HUES6 (cell line): ENCODE measurements at regions not wholly inside any gene's neighbourhood (a gene's known extent, or its start where the extent isn't known, plus 50 kb on each side); places are given as distances from the start of the nearest gene placed in this dataset.
"Not testable (repeated sequence)": the region's sequence is repeated elsewhere in the genome, so short reads cannot be mapped to it uniquely, and the experiment has no call there.

Experiments used
- H3K27ac ChIP-seq: 2 replicates; pipeline ENCODE4 v1.7.0; 2013; ENCODE audit warnings: low read depth, mild to moderate bottlenecking, low read length, inconsistent platforms
- H3K27me3 ChIP-seq: 2 replicates; pipeline ENCODE4 v1.6.1; 2013; ENCODE audit warnings: low read length; ENCODE audit not compliant: control insufficient read depth, insufficient read depth
- H3K36me3 ChIP-seq: 2 replicates; pipeline ENCODE4 v1.6.1; 2013; ENCODE audit warnings: low read length; ENCODE audit not compliant: control insufficient read depth, insufficient read depth
- H3K4me1 ChIP-seq: 2 replicates; pipeline ENCODE4 v1.6.1; 2013; ENCODE audit warnings: low read length; ENCODE audit not compliant: control insufficient read depth, insufficient read depth
- H3K4me3 ChIP-seq: 2 replicates; pipeline ENCODE4 v1.5.1; 2013; ENCODE audit warnings: low read depth, low read length
- H3K9ac ChIP-seq: one replicate; pipeline ENCODE4 v1.6.1; 2013; ENCODE audit warnings: mild to moderate bottlenecking, low read length
- H3K9me3 ChIP-seq: 2 replicates; pipeline ENCODE4 v1.6.1; 2013; ENCODE audit warnings: low read depth, low read length; ENCODE audit not compliant: control insufficient read depth, insufficient read depth

- Histone ChIP-seq H3K27me3 (no peaks in the 10 kb centered on the region), H3K4me1 (peaks cover 3% of the 10 kb centered on the region; the same call in 1 of the 2 replicates)
Measured at GRCh38 chr10:3259499-3259898, 86.9 kb upstream of the PITRM1 start.

DNA sequence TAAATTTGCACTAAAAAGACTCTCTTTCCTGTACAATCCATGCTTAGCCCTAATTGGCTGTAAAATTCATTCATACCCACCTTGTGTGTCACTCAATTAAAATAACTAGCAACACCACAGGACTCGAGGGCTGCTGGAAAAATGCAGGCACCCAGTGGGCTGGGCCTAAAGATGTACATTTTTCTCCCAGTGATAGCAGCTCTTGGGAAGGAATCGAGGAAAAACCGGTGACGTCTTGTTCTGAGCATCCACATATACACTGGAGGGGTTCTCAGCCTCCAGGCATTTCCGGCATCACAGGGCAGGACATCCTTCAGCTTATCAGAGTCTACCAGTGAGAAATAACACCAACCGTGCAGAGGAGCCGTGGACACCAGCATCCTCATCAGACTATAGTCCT, 85.8 kb upstream of the PITRM1 start:
- Histone ChIP-seq H3K4me3 (no peak overlapping the region), H3K27me3 (no peaks in the 10 kb centered on the region)

More at GRCh38 chr10:3259499-3259898, 86.9 kb upstream of the PITRM1 start:
- Histone ChIP-seq H3K4me3 (no peak overlapping the region), H3K9ac (no peak overlapping the region), H3K9me3 (no peaks in the 10 kb centered on the region), H3K36me3 (no peaks in the 10 kb centered on the region), H3K27ac (no peak overlapping the region)

GRCh38 chr10:3255616-3256015, 83.0 kb upstream of the PITRM1 start:
- H3K4me3 ChIP-seq = no peak overlapping the region
- H3K27ac ChIP-seq = no peak overlapping the region
- no peaks in the 10 kb centered on the region for H3K27me3 ChIP-seq
- no peak overlapping the region for H3K9ac ChIP-seq
- no peaks in the 10 kb centered on the region for H3K4me1 ChIP-seq
- H3K36me3 ChIP-seq = no peaks in the 10 kb centered on the region
- no peaks in the 10 kb centered on the region for H3K9me3 ChIP-seq

More for the DNA sequence above, 85.8 kb upstream of the PITRM1 start:
- no peaks in the 10 kb centered on the region for H3K36me3 ChIP-seq
- no peaks in the 10 kb centered on the region for H3K9me3 ChIP-seq
- no peak overlapping the region for H3K9ac ChIP-seq
- no peak overlapping the region for H3K27ac ChIP-seq
- no peaks in the 10 kb centered on the region for H3K4me1 ChIP-seq

GRCh38 chr10:3255075-3255474, 82.5 kb upstream of the PITRM1 start:
- Histone ChIP-seq H3K4me1 (no peaks in the 10 kb centered on the region), H3K27ac (no peak overlapping the region), H3K9ac (no peak overlapping the region), H3K36me3 (no peaks in the 10 kb centered on the region), H3K4me3 (no peak overlapping the region), H3K27me3 (no peaks in the 10 kb centered on the region), H3K9me3 (no peaks in the 10 kb centered on the region)

DNA sequence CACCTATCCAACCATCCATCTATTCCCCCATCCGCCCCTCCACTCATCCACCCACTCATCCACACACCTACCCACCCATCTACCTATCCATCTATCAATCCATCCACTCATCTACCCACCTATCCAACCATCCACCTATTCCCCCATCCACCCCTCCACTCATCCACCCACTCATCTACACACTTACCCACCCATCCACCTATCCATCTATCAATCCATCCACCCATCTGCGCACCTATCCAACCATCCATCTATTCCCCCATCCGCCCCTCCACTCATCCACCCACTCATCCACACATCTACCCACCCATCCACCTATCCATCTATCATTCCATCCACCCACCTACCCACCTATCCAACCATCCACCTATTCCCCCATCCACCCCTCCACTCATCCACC, 81.4 kb upstream of the PITRM1 start:
- not testable (repeated sequence) for H3K9ac ChIP-seq

GRCh38 chr10:3251172-3251571, 78.6 kb upstream of the PITRM1 start:
- H3K9ac ChIP-seq = no peak overlapping the region
- no peaks in the 10 kb centered on the region for H3K36me3 ChIP-seq
- no peaks in the 10 kb centered on the region for H3K27me3 ChIP-seq
- H3K27ac ChIP-seq = no peak overlapping the region
- H3K9me3 ChIP-seq = no peaks in the 10 kb centered on the region
- H3K4me1 ChIP-seq = peaks cover 10% of the 10 kb centered on the region
- H3K4me3 ChIP-seq = no peak overlapping the region

More for the DNA sequence above, 81.4 kb upstream of the PITRM1 start:
- not testable (repeated sequence) for H3K4me1 ChIP-seq, H3K9me3 ChIP-seq, H3K36me3 ChIP-seq, H3K27me3 ChIP-seq, H3K27ac ChIP-seq, H3K4me3 ChIP-seq

DNA sequence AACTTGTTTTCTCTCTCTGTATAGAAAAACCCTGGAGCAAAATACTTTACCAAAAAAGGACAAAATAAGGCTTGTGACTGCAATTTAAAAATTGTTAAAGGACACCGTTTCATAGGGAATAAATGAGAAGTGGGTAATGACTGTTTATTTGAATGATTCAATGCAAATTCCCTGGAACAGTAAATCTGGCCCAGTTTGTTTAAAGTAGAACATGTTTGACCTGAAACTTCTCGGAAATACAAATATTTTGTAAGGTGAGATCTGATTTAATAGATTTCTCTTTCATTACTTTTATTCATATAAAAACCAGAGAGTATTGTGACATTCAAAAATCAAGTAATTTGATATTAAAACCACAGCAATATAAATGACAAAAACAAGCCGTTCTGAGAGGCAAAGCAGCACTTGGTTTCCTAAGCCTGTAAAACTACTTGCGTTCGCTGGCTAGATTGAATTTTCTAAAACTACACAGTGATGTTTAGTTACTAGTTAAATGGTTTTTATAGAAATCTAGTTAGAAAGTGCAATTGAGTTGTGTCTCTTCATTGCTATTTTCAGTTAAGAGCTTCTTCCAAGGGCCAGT, 76.8 kb upstream of the PITRM1 start:
- H3K27ac ChIP-seq = 0 out of 2 replicates have a peak overlapping the region, but pooled peaks have one; percentile 10
- no peaks in the 10 kb centered on the region for H3K27me3 ChIP-seq
- H3K9me3 ChIP-seq = no peaks in the 10 kb centered on the region
- H3K4me3 ChIP-seq = no peak overlapping the region
- no peak overlapping the region for H3K9ac ChIP-seq
- H3K36me3 ChIP-seq = no peaks in the 10 kb centered on the region
- H3K4me1 ChIP-seq = peaks cover 10% of the 10 kb centered on the region

DNA sequence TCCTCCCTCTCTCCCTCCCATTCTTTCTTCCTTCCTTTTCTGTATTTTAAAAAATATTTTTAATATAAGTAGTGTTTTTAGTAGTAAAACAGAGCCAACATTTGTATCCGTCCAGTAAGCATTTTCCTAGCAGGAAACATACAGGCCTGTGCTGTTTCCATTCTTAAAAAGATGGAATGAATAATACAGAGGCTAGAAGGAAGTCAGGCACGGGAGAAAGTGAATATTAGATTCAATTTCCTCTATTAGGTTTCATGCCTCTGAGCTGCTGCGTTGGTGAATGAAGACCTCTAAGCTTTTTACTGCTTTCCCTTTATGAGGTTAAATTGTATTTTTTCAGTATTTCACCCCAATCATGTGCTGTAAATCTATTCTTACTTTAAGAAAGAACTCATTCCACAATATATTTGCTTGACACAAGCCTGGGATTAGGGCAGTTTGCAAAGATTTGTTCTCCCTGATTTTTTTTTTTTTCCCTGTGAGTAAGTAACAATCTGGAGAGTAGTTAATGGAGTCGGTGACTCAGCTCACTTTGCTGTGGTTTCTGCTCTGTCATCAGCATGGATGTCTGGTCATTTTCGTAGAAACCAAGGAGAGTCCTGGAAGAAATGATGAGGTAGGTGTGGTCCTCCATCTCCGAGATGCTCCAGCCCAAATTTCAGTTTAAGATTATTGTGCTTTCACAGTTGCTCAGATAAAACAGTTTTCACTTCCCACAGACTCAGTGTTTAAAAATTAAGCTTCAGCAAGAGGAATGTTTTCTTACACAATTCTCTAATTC, 76.1 kb upstream of the PITRM1 start:
- Histone ChIP-seq H3K27me3 (no peaks in the 10 kb centered on the region), H3K36me3 (no peaks in the 10 kb centered on the region), H3K27ac (peak overlapping the region; percentile 10; the same call in 1 of the 2 replicates), H3K4me3 (no peak overlapping the region), H3K9me3 (no peaks in the 10 kb centered on the region), H3K4me1 (peaks cover 10% of the 10 kb centered on the region), H3K9ac (no peak overlapping the region)

GRCh38 chr10:3245395-3245794, 72.8 kb upstream of the PITRM1 start:
- no peaks in the 10 kb centered on the region for H3K27me3 ChIP-seq
- H3K9ac ChIP-seq = no peak overlapping the region
- H3K27ac ChIP-seq = no peak overlapping the region
- peaks cover 10% of the 10 kb centered on the region for H3K4me1 ChIP-seq
- H3K36me3 ChIP-seq = no peaks in the 10 kb centered on the region
- no peaks in the 10 kb centered on the region for H3K9me3 ChIP-seq
- no peak overlapping the region for H3K4me3 ChIP-seq

DNA sequence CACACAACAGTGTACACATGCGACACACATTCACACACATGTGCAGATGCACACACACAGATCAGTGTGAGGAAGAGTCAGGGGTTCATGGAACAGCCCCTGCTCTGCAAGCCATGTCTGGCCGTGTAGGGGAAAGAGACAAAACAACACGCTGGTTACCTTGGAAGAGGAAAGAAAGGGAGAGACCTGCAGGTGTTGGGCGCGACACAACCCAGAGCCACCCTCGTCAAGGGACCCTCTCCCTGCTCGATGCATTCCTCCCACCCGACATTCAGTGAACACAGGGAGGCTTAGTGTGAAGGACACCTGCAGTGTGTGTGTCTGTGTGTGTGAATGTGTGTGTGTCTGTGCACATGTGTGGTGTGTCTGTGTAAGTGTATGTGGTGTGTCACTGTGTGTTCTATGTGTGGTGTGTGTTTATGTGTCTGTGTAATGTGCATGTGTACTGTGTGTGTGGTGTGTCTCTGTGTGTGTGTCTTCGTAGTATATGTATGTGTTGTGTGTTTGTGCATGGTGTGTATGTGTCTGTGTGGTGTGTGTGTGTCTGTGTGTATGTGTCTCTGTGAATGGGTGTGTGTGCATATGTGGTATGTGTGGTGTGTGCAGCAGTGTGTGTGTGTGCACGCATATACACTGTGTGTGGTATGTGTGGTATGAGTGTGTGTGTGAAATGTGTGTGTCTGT, 69.5 kb upstream of the PITRM1 start:
- no peaks in the 10 kb centered on the region for H3K4me1 ChIP-seq
- H3K9me3 ChIP-seq = no peaks in the 10 kb centered on the region
- no peak overlapping the region for H3K9ac ChIP-seq
- peaks cover 5% of the 10 kb centered on the region for H3K27me3 ChIP-seq
- H3K36me3 ChIP-seq = no peaks in the 10 kb centered on the region
- no peak overlapping the region for H3K4me3 ChIP-seq
- no peak overlapping the region for H3K27ac ChIP-seq

- Histone ChIP-seq H3K36me3 (no peaks in the 10 kb centered on the region), H3K27ac (no peak overlapping the region), H3K9ac (no peak overlapping the region), H3K9me3 (no peaks in the 10 kb centered on the region), H3K4me1 (no peaks in the 10 kb centered on the region), H3K27me3 (peaks cover 5% of the 10 kb centered on the region), H3K4me3 (no peak overlapping the region)
Measured at GRCh38 chr10:3241274-3241921, 68.8 kb upstream of the PITRM1 start.
